ENCODE measurements at regions not wholly inside any gene's neighbourhood (a gene's known extent, or its start where the extent isn't known, plus 50 kb on each side); places are given as distances from the start of the nearest gene placed in this dataset.

DNA sequence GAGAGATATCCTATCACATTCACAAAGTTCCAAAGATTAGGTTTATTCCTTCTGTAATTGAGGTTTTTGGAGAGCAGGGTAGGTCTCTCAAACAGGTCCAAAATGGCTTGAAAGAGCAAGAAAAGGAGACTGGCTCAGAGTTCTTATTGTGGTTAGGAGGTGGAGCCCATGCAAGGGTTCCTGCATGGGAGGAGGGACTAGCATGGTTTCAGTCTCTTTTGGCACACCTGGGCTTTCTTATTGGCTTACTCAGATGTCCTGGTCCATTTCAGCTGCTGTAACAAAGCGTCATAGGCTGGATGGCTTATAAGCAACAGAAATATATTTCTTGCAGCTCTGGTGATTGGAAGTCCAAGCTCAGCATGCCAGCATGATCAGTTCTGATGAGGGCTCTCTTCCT is 493.1 kb downstream of the REEP3 start:
- Histone ChIP-seq H3K9me3 (ENCODE audit: low read depth) (no peaks in the 10 kb centered on the region), H3K4me3 (no peak overlapping the region), H3K4me1 (peaks cover 7% of the 10 kb centered on the region), H3K4me2 (no peak overlapping the region), H3K27ac (no peak overlapping the region), H3K9ac (no peak overlapping the region), H3F3A (ENCODE audit: low read depth) (no peaks in the 10 kb centered on the region), H3K79me2 (ENCODE audit: low read depth) (no peaks in the 10 kb centered on the region), H3K36me3 (no peaks in the 10 kb centered on the region), H2AFZ (replicated peaks) (no peak overlapping the region), H3K27me3 (no peaks in the 10 kb centered on the region), H4K20me1 (ENCODE audit: low read depth) (no peaks in the 10 kb centered on the region)
- H3K27ac Mint-ChIP-seq: no peak overlapping the region
- H3K36me3 Mint-ChIP-seq: peaks cover 2% of the 10 kb centered on the region
- H3K27me3 Mint-ChIP-seq (ENCODE audit: insufficient read depth, low read depth): peaks cover 6% of the 10 kb centered on the region
- DNase-seq (ENCODE audit: low spot score): no peak
- peaks cover 9% of the 10 kb centered on the region for H3K9me3 Mint-ChIP-seq
- peaks cover 41% of the 10 kb centered on the region for H3K4me1 Mint-ChIP-seq
- TF ChIP-seq EZH2 (IDR thresholded peaks at IDR 0.05): no peak
- TF ChIP-seq, protein P1, sequence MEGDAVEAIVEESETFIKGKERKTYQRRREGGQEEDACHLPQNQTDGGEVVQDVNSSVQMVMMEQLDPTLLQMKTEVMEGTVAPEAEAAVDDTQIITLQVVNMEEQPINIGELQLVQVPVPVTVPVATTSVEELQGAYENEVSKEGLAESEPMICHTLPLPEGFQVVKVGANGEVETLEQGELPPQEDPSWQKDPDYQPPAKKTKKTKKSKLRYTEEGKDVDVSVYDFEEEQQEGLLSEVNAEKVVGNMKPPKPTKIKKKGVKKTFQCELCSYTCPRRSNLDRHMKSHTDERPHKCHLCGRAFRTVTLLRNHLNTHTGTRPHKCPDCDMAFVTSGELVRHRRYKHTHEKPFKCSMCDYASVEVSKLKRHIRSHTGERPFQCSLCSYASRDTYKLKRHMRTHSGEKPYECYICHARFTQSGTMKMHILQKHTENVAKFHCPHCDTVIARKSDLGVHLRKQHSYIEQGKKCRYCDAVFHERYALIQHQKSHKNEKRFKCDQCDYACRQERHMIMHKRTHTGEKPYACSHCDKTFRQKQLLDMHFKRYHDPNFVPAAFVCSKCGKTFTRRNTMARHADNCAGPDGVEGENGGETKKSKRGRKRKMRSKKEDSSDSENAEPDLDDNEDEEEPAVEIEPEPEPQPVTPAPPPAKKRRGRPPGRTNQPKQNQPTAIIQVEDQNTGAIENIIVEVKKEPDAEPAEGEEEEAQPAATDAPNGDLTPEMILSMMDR (IDR thresholded peaks at IDR 0.05): no peak
- no peak for TF ChIP-seq EZH2phosphoT487 (IDR thresholded peaks at IDR 0.05)
- H3K4me3 Mint-ChIP-seq: no peak overlapping the region

DNA sequence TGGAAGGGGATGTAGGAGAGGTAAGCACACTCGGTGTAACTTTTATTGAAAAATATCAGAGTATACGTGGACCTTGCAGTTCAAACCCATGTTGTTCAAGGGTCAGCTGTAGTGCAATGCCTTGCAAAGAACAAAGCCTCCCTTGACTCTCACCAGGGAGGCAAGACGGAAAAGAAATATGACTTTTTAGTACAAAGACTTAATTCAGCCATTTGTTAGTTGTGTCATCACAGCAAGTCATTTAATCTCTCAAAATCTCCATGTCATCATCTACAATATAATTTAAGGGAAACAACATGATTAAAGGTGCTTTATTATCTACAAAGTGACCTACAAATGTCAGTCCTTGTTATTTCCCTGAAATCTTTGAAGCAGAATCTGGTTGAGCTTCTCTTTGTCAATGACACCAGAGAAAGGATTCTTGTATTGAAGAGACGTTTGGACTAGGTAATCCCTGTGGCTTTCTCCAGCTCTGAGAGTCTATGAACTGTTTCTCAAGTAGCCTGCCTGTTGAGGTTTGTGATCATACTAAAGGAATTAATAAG is 502.8 kb downstream of the REEP3 start:
- Histone ChIP-seq H3K27ac (no peak overlapping the region), H3K4me2 (no peak overlapping the region), H3F3A (ENCODE audit: low read depth) (no peaks in the 10 kb centered on the region), H3K79me2 (ENCODE audit: low read depth) (no peaks in the 10 kb centered on the region), H3K4me3 (no peak overlapping the region), H3K27me3 (no peaks in the 10 kb centered on the region), H3K4me1 (no peaks in the 10 kb centered on the region), H3K9ac (no peak overlapping the region), H3K36me3 (no peaks in the 10 kb centered on the region), H4K20me1 (ENCODE audit: low read depth) (no peaks in the 10 kb centered on the region), H3K9me3 (ENCODE audit: low read depth) (no peaks in the 10 kb centered on the region), H2AFZ (replicated peaks) (no peak overlapping the region)
- no peak for TF ChIP-seq EZH2 (IDR thresholded peaks at IDR 0.05)
- TF ChIP-seq, protein P1 (IDR thresholded peaks at IDR 0.05): no peak
- no peak for TF ChIP-seq EZH2phosphoT487 (IDR thresholded peaks at IDR 0.05)
- Mint-ChIP-seq H3K27ac (no peak overlapping the region), H3K4me1 (no peaks in the 10 kb centered on the region), H3K4me3 (no peak overlapping the region), H3K36me3 (peaks cover 6% of the 10 kb centered on the region), H3K9me3 (peaks cover 27% of the 10 kb centered on the region), H3K27me3 (ENCODE audit: insufficient read depth, low read depth) (no peaks in the 10 kb centered on the region)
- no peak for DNase-seq (ENCODE audit: low spot score)

GRCh38 chr10:64033711-64034110 is 512.5 kb downstream of the REEP3 start:
- Histone ChIP-seq H3K27me3 (no peaks in the 10 kb centered on the region), H3F3A (ENCODE audit: low read depth) (no peaks in the 10 kb centered on the region), H3K4me1 (peaks cover 9% of the 10 kb centered on the region), H4K20me1 (ENCODE audit: low read depth) (no peaks in the 10 kb centered on the region), H3K9ac (no peak overlapping the region), H3K4me3 (no peak overlapping the region), H2AFZ (replicated peaks) (no peak overlapping the region), H3K79me2 (ENCODE audit: low read depth) (no peaks in the 10 kb centered on the region), H3K4me2 (no peak overlapping the region), H3K9me3 (ENCODE audit: low read depth) (no peaks in the 10 kb centered on the region), H3K36me3 (no peaks in the 10 kb centered on the region), H3K27ac (no peak overlapping the region)
- H3K4me3 Mint-ChIP-seq: no peak overlapping the region
- TF ChIP-seq EZH2 (IDR thresholded peaks at IDR 0.05) (no peak), EZH2phosphoT487 (IDR thresholded peaks at IDR 0.05) (no peak)
- TF ChIP-seq, protein P1 (IDR thresholded peaks at IDR 0.05): no peak
- H3K4me1 Mint-ChIP-seq: peaks cover 23% of the 10 kb centered on the region
- DNase-seq (ENCODE audit: low spot score): no peak
- H3K27me3 Mint-ChIP-seq (ENCODE audit: insufficient read depth, low read depth): peaks cover 5% of the 10 kb centered on the region
- peaks cover 3% of the 10 kb centered on the region for H3K36me3 Mint-ChIP-seq
- H3K27ac Mint-ChIP-seq: no peak overlapping the region
- peaks cover 11% of the 10 kb centered on the region for H3K9me3 Mint-ChIP-seq

Measured in neural progenitor cell (in vitro differentiated cells).